Stimulated activated CD4-positive, alpha-beta T cell treated with anti-CD3 and anti-CD28 coated beads, Interleukin-4, amount 100 ng/mL, for 1 hour (primary cell): ENCODE measurements at regions not wholly inside any gene's neighbourhood (a gene's known extent, or its start where the extent isn't known, plus 50 kb on each side); places are given as distances from the start of the nearest gene placed in this dataset.

Source experiments
- DNase-seq: peaks from one replicate; pipeline ENCODE4 v3.0.0-alpha.2; 2020

DNA sequence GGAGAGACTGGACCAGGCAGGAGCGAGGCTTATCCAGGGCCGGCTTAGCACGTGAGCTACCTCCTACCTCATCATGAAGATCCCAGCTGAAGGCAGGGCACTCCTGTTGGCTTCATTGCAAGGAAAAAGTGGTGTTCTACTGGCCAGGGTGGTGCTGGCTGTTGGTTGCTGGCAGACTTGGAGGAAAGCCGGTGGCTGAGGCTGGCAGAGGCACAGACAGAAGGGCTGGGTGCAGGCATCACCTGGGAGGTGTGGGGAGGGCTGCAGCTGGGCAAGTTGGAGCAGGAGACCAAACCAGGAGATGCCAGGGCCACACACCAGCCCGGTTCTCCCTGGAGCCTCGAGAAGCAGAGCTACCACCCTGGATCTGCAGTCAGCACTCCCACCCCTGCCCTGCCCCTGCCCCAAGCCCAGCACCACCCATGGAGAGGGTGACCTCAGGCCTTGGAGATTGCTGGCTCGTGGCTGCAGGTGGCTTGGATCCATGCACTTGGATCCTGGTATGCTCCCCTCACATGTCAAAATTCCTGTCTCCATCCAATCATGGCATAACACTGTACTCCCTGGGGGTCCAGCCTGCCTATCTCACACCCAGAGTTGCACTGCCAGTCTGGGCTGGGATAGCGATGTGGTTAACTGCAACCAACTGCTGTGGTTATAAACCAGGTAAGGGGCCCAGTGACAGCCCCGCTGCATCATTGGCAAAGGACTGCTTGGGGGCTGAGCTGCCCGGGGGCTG lies 49.7 kb downstream of the GLI2 start:
- no peak for DNase-seq

DNA sequence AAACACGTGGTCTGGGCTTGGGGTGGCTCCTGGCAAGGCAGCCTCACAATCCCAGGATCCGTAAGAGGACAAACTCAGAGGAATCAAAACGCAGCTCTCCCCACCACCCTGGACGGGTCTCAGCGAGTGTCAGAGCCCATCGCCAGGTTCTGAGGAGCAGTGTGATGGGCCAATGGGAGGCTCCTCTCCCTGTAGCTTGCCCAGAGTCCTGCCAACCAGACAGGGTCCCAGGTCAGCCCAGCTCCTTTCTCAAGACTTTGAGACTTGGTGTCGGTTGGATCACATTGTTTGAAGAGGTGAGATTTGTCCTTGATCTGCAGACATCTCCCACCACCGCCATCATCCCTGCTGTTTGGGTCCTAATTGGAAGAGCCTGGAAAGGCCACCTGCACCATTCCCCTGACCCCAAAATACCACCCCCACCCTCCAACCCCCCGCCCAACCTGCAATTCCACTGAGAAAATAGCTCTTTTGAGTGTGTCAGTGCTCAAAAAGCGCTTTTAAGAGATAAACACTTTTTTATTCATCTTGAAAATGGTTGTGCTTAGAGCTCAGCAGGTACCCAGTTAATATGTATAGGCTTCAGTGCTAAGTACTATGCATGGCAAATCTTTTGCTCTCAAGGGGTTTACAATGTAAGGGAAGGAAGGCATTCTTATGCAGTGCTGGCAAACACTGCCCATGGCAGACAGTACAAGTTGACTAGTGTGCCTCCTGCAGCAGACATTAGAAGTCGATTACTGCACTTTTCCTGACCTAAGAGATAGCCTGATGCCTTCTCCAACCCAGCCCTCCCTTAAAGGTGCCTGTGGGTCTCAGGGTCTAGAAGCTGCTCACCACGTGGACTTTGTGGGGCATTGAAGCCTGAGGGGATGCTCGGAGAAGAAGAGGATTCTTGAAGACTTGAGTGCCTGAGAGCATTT lies 50.6 kb downstream of the GLI2 start:
- DNase-seq: no peak

DNA sequence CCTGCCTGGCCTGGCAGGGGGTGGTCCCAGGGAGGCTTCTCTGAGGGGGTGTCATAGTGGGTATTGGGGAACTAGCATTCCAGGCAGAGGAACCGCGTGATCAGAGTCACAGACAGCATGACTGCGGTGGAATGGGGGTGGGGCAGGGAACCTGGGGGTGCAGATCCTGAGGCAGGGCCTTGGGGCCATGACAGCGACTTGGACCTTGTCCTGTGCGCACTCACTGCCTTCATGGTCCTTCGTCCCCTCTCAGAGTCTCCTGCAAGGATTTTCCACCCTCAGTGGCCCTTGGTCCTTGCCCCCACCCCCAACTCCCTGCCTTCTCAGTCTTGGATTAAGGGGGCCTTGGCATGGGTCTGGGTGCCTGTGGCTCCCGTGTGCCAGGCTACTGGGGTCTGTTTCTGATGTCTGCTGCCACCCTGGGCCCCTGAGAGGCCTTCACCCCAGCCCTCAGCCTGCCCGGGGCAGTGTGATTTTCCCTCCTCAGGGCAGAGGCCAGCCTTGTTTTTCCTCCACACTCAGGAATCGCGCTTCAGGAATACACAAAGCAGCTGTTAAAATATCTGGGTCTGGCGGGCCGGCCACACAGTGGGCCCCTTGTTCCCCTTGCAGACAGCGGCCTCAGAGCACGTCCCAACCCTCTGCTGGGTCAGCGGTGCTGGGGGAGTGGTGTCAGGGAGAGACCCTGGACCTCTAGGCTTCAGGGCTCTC lies 51.6 kb downstream of the GLI2 start:
- DNase-seq: no peak

DNA sequence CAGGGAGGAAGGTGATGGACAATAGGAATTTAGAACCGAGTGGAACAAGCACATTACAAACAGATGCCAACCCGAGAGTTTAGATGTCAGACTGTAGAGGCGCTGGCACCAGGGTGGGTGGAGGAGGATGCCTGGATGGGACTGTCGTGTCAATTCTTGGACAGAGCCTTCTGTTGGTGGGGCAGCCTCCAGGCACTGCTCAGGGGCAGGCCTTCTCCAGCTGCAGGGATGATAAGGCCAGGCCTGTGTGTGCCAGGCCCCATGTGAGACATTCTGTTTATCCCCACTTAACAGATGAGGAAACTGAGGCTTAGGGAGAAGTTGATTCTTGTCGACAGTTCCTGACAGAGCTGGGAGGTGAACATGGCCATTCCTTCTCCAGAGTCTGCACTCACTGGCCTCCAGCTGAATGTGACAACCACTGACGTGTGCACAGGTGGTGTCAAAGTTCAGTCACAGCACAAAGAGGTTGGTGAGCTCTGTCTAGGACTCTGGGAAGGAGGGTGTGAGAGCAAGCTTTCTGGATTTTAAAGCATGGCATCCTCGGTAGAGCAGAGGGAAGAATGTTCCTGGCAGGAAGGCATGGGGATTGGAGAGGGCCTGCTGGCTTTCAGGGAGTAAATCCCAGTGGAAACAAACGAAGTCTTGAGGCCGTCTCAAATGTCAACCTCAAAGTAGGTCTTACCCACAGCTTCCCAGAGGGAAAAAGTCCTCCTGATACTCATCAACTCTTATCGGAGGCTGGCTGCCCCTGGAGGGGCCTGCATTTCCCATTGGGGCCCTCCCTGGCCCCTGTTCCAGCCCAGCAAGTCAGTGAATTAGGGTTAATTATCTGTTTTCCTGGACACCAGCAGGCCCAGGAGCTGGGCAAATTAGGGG lies 52.4 kb downstream of the GLI2 start:
- DNase-seq: no peak

DNA sequence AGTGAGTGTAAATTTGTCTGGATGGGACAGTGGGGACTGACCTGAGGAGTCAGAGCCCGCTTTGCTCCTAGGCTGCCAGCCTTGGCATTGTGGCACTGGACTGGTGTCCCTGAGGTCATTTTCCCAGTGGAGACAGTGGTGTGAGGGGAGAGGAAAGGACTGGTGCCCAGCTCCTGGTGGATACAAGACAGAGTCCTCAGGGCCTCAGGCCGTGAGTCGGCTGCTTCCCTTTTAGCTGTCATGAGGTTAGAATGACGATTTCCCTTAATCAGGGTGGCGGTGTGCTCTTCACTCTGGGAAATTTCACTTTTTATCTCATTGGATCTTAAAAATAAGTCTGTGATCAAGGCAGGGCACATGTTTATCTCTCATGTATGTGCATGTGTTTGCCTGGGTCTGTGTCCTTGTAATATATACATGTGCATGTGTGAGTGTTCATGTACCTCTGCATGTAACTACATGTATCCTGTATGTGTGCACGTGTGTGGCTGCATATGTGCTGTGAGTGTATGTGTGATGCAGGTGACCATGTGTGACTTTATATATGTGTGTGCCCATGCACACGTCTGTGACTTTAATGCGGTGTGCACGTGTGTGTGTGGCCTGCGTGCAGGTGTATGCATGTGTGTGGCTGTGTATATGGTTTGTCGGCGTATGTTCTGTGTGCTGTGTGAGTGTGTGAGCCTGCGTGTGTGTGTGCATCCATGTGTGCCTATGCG lies 55.7 kb downstream of the GLI2 start:
- no peak for DNase-seq

DNA sequence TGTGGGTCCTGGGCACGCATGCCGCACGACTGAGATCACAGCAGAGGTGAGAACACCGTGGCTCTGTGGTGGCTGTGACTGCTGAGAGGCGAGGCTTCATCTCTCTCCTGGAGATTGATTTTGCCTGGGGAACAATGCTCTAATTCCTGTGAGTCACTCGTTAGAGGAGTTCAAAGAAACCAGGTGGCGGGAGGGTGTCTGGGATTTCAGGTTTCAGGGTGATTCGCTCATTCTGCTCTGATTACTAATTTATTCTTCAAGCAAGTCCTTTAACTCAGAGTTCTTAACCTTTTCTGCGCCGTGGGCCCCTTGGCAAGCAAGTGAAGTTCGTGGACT lies 56.3 kb downstream of the GLI2 start:
- no peak for DNase-seq

DNA sequence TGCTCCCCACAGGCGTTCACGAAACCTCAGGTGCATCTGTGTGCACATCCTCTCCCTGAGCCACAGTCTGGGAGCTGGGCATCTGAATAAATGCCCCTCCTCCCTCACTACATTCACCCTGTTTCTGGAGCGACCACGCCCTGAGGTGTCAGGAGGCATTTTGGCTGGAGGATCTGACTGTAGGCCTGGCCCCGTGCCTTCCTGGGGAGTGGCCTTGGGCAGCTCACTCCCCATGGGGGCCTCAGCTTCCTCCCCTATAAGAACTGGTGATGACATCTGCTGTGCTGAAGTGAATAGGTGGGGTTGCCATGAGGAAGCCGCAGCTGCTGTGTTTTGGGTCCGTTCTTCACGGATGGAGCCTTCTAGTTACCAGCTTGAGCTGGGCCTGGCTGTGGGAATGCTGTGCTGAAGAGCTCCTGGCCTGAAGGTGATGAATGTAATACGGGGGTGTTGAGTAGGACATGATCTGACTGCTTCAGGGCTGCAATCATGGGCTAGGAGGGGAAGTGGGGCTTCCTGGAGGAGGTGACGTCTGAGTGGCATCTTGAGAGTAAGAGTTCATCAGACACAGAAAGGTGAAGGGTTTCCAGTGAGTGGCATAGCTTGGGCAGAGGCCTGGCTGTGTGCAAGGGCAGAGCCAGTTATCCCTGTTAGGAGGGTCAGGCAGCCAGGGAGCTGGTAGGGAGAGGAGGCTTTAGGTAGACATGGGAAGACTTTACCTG lies 58.2 kb downstream of the GLI2 start:
- DNase-seq: no peak

DNA sequence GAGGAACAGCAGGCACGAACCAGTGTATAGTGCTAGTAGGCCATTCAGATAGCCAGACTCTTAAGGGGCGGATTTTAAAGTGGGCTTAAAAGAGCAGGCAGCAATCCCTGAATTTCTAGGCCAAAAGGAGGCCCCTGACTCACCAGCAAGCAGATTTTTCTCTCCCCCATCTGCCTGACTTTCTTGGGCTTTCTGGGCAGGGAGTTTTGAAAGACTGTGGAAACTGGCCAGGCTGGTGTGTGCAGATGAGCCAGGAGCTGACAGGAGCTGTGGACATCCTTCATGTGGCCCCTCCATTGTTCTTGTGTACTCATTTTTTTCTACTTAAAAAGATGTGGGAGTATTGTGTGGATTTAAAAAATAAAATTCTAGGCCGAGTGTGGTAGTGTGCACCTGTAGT lies 59.0 kb downstream of the GLI2 start:
- DNase-seq: no peak

DNA sequence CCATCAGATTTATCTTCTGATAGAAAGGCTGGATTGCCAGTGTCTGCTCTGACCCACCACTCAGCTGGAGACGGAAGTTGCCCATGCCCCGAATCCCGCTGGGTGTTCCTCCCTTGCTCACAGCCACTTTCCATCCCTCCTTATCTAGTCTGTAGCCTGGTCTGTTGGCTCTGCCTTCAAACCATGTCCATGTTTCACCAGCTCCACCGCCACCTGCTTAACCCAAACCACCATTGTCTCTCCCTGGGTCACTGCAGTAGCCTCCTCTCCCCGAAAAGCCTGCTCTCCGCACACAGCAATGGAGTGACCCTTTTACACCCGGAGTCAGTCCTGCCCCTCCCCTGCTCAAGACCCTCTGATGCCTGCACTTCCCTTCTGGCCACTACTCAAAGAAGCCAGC lies 60.4 kb downstream of the GLI2 start:
- DNase-seq: no peak

DNA sequence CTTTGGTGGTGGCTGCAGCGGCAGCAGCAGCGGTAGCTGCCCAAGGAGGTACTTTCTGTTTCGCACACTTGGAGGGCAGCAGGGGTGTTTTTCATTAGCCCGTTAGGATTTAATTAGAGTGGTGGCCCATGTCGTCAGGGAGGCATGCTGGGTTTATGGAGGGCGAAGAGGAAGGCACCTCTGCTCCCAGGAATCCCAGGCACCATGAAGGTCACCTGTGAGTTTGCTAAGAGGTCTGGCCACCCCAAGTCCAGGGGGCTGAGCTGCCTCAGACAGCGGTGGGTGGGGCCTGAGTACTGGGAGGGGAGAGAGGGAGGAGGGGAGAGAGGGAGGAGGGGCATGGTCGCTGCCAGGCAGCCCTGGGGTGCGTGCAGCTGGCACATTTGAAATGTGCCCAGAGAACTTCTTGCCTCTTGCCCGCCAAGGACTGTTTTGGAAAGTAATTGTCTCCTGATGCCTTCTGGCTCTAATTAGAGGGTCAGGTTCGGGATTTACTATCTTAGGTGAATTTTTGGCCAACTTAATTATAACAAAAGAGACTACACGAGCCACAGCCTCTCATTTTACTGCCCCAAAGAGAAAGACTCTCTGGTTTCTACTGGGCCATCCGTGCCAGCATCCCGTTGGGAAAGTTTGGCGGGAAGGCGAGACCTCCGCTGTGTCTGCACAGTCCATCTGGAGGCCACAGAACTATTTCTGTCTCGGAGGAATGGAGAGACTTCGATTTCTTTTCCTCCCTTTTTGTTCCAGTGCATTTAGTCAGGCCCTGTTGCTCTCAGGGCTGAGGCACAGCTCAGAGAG lies 62.0 kb downstream of the GLI2 start:
- no peak for DNase-seq

DNA sequence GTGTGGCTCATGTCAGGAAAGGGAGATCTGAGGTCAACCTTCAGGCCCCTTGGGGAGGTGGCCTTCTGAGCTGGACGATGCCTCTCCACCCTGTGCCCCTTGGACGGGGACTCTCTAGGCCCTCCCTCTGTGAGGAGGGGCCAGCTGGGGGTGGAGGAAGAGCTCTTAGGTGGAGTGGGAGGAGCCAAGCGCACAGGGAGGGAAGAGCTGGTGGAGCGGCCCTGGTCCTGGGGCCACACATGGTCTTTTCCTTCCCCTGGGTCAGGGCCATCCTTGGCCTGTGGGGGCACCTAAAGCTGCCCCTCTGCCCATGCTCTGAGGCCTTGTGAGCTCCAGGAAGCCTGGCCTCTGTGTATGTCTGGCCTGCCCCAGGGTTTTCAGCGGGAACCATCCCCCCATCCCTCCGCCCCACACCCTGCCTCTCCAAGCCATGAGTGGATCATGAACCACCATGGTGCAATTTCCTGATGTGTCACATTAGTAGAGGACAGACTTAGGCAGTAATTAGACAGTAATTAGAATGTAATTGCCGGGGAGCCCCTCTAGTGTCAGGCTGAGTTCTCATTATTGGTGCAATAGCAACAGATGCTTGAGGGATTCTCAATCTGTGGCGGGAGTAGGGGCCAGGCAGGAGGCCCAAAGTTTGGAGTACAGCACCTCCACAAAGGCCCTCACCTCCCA lies 63.0 kb downstream of the GLI2 start:
- no peak for DNase-seq

DNA sequence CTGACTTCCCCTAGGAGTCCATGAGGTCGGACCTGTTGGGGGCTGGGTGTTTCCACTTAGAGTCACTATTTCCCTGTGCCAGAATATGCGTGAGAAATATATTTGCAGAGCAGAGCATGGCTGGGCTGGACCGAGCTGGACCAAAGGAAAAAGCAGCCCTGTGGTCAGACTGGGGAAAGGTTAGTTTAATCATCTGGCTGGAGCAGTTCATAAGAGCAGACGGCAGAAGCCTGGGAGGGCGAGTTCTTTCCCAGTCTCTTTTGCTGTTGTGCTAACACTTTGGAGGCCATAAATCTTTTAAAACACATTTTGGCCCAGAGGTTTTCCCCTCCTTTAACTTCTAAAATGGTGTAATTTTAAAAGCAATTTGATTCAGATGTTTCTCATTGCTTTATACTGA lies 66.5 kb downstream of the GLI2 start:
- no peak for DNase-seq

DNA sequence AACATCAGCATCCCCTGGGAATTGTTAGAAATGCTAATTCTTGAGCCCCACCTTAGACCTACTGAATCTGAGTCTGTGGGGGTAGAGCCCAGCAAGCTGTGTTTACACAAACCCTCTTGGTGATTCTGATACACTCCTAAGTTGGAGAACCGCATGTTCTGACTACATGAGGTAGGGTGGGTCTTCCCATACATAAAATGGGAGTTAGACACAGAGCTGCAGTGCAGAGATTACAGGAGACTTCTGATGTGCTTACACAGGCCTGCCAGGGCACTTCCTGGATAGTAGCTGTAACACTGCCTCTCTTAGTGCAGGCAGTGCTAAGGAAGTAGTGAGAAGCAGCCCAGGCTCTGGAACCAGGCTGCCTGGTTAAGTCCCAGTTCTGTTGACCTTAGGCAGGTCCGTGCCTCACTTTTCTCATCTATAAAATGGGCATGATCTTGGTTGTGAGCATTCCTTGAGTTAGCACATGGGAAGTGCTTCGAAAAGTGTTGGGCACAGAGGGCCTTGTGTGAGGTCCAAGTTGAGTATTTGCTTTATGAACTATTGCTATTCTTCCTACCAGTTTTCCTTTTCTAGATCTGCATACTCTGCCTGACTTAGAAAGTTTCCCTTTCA lies 67.3 kb downstream of the GLI2 start:
- DNase-seq: no peak

DNA sequence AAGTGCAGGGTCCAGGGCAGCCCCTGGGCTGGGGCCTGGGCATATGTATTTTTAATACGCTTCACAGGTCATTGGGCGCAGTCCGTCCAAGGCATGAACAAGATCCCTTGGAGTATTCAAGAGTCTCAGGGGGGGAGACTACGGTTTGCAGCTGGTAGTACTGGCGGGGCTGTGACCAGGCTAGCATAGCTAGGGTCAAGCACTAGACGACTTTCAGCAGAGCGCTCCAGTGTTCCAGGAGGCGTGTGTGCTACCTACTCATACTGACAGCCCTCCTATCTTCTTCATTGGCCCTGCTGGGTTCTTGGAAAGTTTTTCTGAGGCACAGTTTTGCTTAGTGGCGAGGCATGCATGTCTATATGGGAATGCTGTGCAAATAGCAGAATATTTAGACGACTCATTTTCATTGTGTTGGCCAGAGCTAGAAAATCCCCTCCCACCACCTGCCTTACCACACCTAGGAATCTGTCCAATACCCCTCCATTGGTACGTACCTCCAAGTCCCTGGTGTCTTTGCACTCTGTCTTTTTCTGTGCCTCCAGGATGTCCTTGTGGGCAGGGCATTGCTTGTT lies 68.2 kb downstream of the GLI2 start:
- no peak for DNase-seq

DNA sequence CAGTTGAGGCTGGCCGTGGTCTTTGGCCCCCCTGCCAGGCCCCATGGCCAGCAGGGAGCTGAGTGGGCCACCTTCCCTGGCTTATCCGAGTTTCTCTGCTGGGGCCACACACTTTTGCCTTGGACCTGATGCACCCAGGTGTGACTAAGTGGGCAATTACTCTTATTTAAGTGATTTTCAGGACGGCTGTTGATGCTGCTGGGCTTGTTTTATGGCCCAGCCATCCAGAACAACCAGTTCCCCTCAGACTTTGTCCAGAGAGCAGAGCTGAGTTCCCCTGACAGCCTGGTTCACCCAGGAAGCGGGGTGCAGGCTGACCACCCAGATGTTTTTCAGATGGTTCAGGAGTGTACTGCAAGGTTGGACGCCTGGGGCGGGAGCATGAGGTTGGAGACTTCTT lies 68.8 kb downstream of the GLI2 start:
- DNase-seq: no peak

DNA sequence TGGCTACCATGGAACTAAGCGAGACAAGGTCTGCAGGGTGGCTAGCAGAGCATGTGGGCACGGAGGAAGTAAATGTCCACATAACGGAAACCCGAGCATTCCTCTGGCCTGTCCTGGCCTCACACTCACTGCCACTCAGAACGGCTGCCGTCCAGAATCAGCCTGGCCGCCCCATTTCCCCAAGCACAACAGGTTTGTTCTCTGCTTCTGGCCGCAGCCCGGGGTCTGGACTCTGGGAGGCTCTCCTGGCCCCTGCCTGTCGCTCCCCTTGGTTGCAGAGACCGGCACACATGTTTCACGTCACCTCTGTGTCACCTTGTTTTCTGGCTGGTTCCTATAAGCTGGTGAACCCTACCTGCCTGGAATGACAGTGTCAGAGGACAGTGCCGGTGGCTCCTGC lies 69.3 kb downstream of the GLI2 start:
- DNase-seq: no peak

DNA sequence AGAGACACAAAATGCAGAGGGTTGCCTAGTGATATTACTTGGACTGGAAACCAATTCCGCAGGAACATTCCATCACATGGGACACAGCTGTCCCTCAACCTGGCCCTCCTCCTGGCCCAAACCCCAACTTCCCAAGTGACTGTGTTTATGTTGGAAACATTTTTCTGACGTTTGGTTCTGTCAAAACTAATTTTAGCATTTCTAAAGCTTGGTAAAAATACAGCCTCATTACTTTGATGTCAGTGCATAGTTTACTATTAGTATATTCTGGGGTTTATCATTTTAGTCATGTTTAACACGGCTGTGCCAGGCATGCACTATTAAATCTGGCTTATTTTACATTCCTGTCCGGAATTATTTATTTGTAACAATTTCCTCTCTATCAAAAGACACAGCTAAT lies 69.9 kb downstream of the GLI2 start:
- DNase-seq: no peak

DNA sequence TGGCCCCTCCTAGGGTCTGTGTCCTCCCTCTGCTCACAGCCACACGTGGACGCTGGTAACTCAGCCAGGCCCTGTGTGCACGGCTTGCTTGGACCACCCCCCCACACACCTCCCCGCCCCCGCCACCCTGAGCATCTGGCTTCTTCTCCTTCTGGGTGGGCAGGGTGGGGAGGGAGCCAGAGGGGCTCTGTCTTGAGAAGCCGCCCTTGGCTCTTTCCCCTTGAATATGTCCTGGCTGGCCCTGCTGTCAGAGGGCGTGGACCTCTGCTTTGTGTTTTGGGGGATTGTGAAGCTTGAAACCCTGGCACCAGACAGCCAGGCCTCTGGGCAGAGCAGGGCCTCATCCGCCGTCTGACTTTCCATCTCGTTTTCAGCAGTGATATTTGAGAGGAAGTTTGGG lies 72.1 kb downstream of the GLI2 start:
- no peak for DNase-seq

DNA sequence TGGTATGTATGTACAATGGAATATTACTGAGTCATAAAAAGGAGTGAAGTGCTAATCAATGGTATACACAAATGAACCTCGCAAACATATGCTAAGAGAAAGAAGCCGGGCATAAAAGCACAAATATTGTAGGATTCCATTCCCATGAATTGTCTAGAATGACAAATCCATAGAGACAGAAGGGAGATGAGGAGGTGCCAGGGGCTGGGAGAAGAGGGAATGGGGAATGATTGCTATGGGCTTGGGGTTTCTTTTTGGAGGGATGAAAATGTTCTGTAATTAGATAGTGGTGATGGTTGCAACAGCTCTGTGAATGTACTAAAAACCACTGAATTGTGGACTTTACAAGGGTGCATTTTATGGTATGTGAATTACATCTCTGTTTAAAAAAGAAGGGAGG lies 73.5 kb downstream of the GLI2 start:
- no peak for DNase-seq
